ENCODE measurements at regions not wholly inside any gene's neighbourhood (a gene's known extent, or its start where the extent isn't known, plus 50 kb on each side); places are given as distances from the start of the nearest gene placed in this dataset.
"Not testable (repeated sequence)": the region's sequence is repeated elsewhere in the genome, so short reads cannot be mapped to it uniquely, and the experiment has no call there.

- no peak for DNase-seq (ENCODE audit: low spot score)
These were observed 170.8 kb downstream of the SUCLG1 start for GRCh38 chr2:84288293-84288692.

- DNase-seq (ENCODE audit: low spot score) = no peak
These were observed 172.2 kb downstream of the SUCLG1 start for GRCh38 chr2:84286878-84287277.

- DNase-seq (ENCODE audit: low spot score) = no peak
These were observed 173.9 kb downstream of the SUCLG1 start for GRCh38 chr2:84285056-84285747.

- DNase-seq (ENCODE audit: low spot score) = no peak
These were observed 175.6 kb downstream of the SUCLG1 start for GRCh38 chr2:84283506-84283905.

- no peak for DNase-seq (ENCODE audit: low spot score)
These were observed 177.6 kb downstream of the SUCLG1 start for GRCh38 chr2:84281510-84281909.

- no peak for DNase-seq (ENCODE audit: low spot score)
These were observed 178.2 kb downstream of the SUCLG1 start for GRCh38 chr2:84280873-84281272.

GRCh38 chr2:84278386-84278785 is 180.7 kb downstream of the SUCLG1 start:
- DNase-seq (ENCODE audit: low spot score) = no peak

- DNase-seq (ENCODE audit: low spot score) = no peak
These were observed 182.4 kb downstream of the SUCLG1 start for GRCh38 chr2:84276590-84277255.

GRCh38 chr2:84273406-84273805 is 185.7 kb downstream of the SUCLG1 start:
- DNase-seq (ENCODE audit: low spot score) = no peak

- no peak for DNase-seq (ENCODE audit: low spot score)
These were observed 187.1 kb downstream of the SUCLG1 start for GRCh38 chr2:84271977-84272376.

- DNase-seq (ENCODE audit: low spot score) = no peak
These were observed 201.2 kb downstream of the SUCLG1 start for GRCh38 chr2:84257831-84258230.

- no peak for DNase-seq (ENCODE audit: low spot score)
These were observed 207.3 kb downstream of the SUCLG1 start for GRCh38 chr2:84251651-84252302.

GRCh38 chr2:84249140-84249539 is 209.9 kb downstream of the SUCLG1 start:
- no peak for DNase-seq (ENCODE audit: low spot score)

GRCh38 chr2:84247532-84247931 is 211.5 kb downstream of the SUCLG1 start:
- DNase-seq (ENCODE audit: low spot score) = no peak

GRCh38 chr2:84243788-84244733 is 215.0 kb downstream of the SUCLG1 start:
- DNase-seq (ENCODE audit: low spot score) = no peak

- DNase-seq (ENCODE audit: low spot score) = no peak
These were observed 220.2 kb downstream of the SUCLG1 start for GRCh38 chr2:84238907-84239306.

GRCh38 chr2:84236288-84236687 is 222.8 kb downstream of the SUCLG1 start:
- DNase-seq (ENCODE audit: low spot score) = no peak

GRCh38 chr2:84234103-84234502 is 225.0 kb downstream of the SUCLG1 start:
- no peak for DNase-seq (ENCODE audit: low spot score)

GRCh38 chr2:84231478-84231877 is 227.6 kb downstream of the SUCLG1 start:
- DNase-seq (ENCODE audit: low spot score) = no peak

- DNase-seq (ENCODE audit: low spot score) = no peak
These were observed 235.0 kb downstream of the SUCLG1 start for GRCh38 chr2:84224121-84224520.

GRCh38 chr2:84223191-84223590 is 235.9 kb downstream of the SUCLG1 start:
- DNase-seq (ENCODE audit: low spot score) = peak; percentile 8

GRCh38 chr2:84221102-84221501 is 238.0 kb downstream of the SUCLG1 start:
- not testable (repeated sequence) for DNase-seq (ENCODE audit: low spot score)

Data from H4 (cell line).